ENCODE measurements at regions not wholly inside any gene's neighbourhood (a gene's known extent, or its start where the extent isn't known, plus 50 kb on each side); places are given as distances from the start of the nearest gene placed in this dataset.
"Not testable (repeated sequence)": the region's sequence is repeated elsewhere in the genome, so short reads cannot be mapped to it uniquely, and the experiment has no call there.

GRCh38 chr5:1659100-1659981, 135.6 kb upstream of the LPCAT1 start:
- no peak for DNase-seq
- intact Hi-C loops (cut with DNase I) = loop anchor here in 1 of 2 donors (10.0 kb wide), 1 partner anchor 285 kb away; no protein-coding TSS in a partner anchor
- ATAC-seq = no peak

GRCh38 chr5:1658665-1659064, 134.9 kb upstream of the LPCAT1 start:
- no peak for DNase-seq
- intact Hi-C loops (cut with DNase I) = loop anchor here in 1 of 2 donors (10.0 kb wide), 1 partner anchor 284 kb away; no protein-coding TSS in a partner anchor
- no peak for ATAC-seq

GRCh38 chr5:1657161-1657741, 133.5 kb upstream of the LPCAT1 start:
- ATAC-seq (no peak), DNase-seq (no peak)
- intact Hi-C loops (cut with DNase I) = loop anchor here in 1 of 2 donors (10.0 kb wide), 1 partner anchor 282 kb away; no protein-coding TSS in a partner anchor

DNA sequence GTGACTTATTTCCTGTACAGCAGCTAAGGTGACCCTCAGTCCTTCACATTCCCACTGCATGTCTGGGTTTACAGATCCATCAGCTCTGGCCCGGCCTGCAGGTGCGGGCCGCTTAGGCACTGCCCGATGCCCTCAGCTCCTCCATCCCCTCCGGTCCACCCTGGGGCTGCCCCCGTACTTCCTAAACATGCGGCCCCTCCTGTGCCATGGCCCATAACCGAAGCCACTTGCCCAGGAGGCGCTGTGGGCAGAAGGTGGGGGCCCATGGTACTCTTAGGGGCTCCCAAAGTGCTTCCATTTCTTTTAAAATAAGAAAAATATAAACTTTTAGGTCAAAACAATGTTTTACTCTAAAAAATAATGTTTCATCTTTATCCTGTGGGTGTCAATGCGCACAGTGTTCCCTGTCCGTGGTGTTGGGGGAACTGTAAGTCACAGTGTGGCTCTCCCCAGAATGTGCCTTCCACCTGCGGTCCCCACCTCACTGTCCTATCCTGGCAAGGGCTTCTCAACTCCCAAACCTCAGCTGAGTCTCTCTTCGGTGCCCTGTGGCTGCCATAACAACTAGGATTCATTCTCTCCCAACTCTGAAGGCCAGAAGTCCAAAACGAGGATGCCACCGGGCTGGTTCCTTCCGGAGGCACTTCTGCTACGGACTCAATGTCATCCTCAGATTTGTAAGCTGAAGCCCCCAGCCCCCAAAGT, 132.7 kb upstream of the LPCAT1 start:
- DNase-seq = no peak
- intact Hi-C loops (cut with DNase I) = loop anchor here in 1 of 2 donors (10.0 kb wide), 1 partner anchor 282 kb away; no protein-coding TSS in a partner anchor
- ATAC-seq = no peak

DNA sequence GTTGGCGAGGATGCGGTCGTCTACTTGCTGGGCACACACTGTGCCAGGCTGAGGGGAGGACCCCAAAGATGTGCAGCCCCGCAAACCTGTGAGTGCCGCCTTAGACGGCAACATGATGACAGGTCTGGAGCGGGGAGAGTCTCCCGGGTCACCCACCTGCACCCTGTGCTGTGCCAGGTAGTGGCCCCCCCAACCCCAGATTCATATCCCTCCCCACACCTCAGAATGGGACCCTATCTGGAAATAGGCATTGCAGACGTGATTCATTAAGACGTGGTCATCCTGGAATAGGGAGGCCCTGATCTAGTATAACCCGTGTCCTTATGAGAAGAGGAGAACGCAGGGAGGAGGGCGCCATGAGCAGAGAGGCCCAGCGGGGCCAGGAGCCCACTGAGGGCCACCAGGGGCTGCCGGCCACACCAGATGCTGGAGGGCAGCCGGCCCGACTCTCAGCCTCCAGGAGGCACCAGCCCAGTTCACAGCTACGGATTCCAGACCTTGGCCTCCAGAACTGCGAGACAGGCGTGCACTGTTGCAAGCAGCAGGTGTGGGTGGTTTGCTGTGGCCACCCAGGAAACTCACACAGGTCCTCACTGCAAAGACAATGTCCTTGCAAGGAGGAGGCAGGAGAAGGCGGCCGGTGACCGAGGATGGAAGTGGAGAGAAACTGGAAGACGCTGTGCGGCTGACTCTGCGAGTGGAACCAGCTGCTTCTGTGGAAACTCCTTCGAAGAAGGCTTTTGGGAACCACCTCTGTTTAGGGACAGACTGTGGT, 131.9 kb upstream of the LPCAT1 start:
- no peak for DNase-seq
- no peak for ATAC-seq
- intact Hi-C loops (cut with DNase I) = loop anchor here in 1 of 2 donors (10.0 kb wide), 1 partner anchor 281 kb away; no protein-coding TSS in a partner anchor

- DNase-seq (no peak), ATAC-seq (no peak)
- intact Hi-C loops (cut with DNase I) = loop anchor here in 1 of 2 donors (10.0 kb wide), 1 partner anchor 280 kb away; no protein-coding TSS in a partner anchor
These were observed 131.2 kb upstream of the LPCAT1 start for GRCh38 chr5:1654786-1655495.

DNA sequence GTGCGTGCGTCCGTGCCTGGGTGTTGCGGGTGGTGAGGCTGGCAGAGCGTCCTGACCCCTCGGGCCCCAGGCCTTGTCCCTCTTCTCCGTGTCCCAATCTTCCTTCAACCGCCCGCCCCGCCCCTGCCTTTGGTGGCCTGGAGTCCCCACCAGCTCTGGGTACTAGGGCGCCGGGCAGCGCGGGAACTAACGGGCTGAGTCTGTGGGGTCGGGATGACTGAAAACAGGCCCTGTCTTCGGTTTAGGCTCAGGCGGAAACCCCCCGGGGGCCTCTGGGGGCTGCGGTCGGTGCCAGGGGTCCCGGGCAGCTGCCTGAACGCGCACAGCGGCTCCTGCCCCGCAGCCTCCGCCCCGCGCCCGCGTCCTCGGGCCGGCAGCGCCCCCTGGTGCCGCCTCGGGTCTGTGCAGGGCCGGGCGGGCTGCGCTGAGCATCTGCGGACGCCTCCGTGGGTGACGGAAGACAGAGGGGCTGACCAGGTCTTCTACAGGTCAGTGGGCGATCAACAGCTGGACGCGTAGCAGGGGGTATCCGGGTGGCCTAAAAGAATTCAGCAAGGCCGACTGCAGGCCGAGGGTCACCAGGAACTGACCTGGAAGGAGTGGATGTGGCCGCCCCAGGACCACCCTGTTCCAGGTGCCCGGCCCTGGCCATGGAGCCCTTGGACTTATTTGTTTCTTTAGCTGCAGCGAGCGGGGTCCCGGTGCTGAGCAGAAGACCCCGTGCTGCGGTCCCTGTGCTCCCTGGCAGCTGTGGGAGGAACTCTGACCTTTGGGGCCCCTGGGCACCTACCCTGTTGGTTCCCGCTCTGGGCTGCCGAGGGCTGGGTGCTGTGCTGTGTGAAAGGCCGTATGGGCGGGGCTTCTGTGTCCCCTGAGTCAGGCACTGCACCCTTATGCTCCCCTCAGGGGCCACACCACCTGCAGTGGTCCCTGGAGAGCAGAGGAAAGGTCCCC, 130.2 kb upstream of the LPCAT1 start:
- intact Hi-C loops (cut with DNase I) = loop anchor here in 1 of 2 donors (10.0 kb wide), 1 partner anchor 279 kb away; no protein-coding TSS in a partner anchor
- DNase-seq = not testable (repeated sequence)
- ATAC-seq = peak; percentile 90 to 94

DNA sequence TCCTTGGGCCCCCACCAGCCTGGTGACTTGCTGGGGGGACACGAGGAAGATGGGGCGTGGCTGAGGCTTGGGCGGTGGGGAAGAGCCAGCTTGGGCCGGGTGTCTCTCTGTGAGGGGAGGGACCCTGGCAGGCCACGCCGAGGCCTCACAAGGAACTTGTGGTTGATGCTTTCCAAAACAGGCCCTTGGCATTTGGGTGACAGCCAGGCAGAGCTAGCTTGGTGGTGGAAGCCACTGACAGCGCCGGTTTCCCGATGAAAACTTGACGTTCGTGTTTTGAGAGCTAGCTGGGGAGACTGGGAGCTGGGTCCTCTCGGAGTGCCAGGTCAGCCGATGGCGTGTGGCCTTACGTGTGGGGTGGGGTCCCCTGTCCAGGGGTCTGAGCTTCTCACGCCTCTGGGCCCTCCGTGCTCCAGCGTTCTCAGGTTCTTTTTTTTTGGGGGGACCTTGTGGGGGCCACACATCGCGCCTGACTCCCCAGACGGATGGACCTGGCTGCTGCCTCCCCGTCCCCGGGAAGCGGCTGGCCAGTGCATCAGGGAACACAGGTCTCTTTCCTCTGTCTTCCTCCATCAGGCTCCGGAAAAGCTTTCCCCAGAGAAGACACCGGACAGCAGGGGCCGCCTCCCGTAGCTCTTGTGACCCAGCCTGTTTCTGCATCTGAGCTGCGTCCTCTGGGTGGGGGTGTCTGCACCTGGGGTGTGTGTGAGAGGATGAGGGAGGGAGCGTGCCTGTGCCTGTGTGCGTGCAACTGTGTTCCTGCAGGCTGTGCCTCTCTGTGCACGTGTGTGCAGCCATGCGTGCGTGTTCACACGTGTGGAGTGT, 129.3 kb upstream of the LPCAT1 start:
- DNase-seq (no peak), ATAC-seq (peak in 1 of 2 donors; percentile 45)
- intact Hi-C loops (cut with DNase I) = loop anchor here in 1 of 2 donors (10.0 kb wide), 1 partner anchor 278 kb away; no protein-coding TSS in a partner anchor

DNA sequence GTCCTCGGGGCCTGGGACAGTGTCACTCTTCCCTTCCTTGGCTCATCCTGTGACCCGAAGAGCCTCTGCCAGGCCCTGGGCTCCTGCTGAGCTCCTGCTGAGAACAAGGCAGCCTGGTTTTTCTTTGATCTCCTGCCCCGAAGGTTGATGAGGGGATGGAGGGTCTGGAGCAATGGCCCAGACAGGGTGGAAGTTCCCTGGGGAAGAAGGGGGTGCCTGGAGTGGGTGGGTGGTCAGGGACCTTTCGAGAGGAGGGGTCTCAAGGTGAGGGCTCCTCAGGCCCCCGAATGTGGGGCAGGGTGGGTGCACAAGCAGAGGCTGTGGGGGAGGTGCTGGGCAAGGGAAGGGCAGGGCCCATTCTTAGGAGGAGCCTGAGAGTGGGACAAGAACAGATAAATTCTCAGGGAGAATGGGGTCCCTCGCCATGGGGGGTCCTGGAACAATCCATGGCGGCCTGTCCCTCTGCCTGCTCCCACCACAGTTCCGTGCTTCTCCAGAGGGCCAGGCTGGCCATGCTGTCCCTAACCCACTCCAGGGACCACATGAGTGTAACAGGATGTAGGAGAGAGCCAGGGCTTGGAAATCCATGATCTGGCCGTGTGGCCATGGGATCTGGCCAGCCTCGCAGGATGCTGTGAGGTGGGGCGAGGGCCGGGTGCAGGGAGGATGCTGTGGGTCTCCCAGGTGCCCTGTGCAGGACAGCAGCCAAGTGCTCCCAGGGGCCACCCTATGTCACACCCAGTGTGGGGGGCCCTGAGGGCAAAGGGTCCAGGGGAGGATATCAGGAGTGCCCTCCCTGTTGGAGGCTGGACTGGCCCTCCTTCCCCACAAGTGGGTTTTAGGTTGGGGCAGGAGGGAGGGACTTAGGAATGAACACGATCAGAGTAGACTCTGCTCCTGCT, 128.5 kb upstream of the LPCAT1 start:
- DNase-seq = no peak
- no peak for ATAC-seq
- intact Hi-C loops (cut with DNase I) = loop anchor here in 1 of 2 donors (10.0 kb wide), 1 partner anchor 277 kb away; no protein-coding TSS in a partner anchor

DNA sequence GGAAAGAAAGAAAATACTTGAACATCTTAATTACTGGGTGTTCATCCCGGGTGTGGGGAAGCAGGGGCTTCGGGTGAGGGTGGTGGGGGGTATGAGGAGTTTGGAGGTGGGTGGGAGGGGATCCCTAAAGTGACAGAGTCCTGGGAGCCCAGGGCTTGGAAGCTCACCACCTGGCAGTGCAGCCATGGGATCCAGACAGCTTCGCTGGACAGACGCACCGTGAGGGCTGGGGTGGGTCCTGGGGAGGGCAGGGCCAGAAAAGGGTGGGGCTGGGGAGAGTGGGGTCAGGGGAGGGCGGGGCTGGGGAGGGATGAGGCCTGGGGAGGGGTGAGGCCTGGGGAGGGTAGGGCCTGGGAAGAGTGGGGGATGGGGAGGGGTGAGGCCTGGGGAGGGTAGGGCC, 127.5 kb upstream of the LPCAT1 start:
- DNase-seq (no peak), ATAC-seq (no peak)
- intact Hi-C loops (cut with DNase I) = loop anchor here in 1 of 2 donors (10.0 kb wide), 1 partner anchor 276 kb away; no protein-coding TSS in a partner anchor

DNA sequence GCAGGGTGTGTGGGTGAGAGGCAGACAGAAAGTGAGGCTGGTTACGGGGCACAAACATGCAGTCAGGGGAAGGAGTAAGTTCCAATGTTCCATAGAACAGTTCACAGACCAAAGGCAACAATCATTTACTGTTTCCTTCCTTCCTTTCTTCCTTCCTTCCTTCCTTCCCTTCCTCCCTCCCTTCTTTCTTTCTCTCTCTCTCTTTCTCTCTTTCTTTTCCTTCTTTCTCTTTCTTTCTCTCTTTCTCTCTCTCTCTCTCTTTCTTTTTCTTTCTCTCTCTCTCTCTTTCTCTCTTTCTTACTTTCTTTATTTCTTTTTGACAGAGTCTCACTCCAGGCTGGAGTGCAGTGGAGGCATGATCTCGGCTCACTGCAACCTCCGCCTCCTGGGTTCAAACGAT, 125.8 kb upstream of the LPCAT1 start:
- ATAC-seq (no peak), DNase-seq (no peak)
- intact Hi-C loops (cut with DNase I) = loop anchor here (5.0 to 10.0 kb wide), 4 partner anchors 175 to 485 kb away; no protein-coding TSS in a partner anchor

- no peak for DNase-seq
- ATAC-seq = no peak
- intact Hi-C loops (cut with DNase I) = loop anchor here (5.0 to 10.0 kb wide), 4 partner anchors 174 to 484 kb away; no protein-coding TSS in a partner anchor
These were observed 125.0 kb upstream of the LPCAT1 start for GRCh38 chr5:1648806-1649205.

GRCh38 chr5:1647580-1647979, 123.8 kb upstream of the LPCAT1 start:
- DNase-seq = no peak
- intact Hi-C loops (cut with DNase I) = loop anchor here (5.0 to 10.0 kb wide), 4 partner anchors 173 to 483 kb away; no protein-coding TSS in a partner anchor
- ATAC-seq = no peak

DNA sequence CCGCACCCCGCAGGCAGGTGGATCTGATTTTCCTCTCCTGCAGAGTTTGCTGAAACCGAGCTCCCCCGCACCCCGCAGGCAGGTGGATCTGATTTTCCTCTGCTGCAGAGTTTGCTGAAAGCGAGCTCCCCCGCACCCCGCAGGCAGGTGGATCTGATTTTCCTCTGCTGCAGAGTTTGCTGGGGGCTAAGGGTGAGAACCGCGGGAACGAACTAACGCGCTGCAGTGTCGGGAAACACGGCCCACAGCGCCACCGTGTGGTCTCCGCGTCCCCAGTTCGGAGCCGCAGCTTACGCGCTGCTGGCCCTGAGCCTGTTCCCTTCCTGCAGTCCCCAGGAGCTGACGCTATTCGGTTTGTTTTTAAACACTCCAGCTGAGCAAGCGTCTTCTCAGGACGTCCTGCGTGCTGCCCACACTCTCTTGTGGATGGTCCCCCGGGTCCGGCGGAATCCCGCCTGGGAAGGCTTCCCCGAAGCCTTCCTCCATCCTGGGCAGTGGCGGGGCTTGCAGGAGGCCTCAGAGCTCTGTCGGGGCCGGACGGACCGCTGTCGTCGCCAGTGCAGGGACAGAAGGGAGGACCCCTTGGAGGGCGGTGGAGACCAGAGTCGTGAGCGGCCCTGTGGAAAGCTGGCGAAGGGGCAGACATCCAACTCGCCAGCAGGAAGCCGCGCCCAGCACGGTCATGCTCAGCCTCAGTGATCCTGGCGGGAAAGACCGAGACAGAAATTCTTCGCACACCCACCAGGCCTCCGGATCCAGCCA, 121.2 kb upstream of the LPCAT1 start:
- ATAC-seq = peak; percentile 94 to 96
- intact Hi-C loops (cut with DNase I) = loop anchor here (5.0 to 10.0 kb wide), 4 partner anchors 170 to 480 kb away; no protein-coding TSS in a partner anchor
- peak; percentile 89 for DNase-seq
